Uterus (tissue), 3 donors: ENCODE measurements at regions not wholly inside any gene's neighbourhood (a gene's known extent, or its start where the extent isn't known, plus 50 kb on each side); places are given as distances from the start of the nearest gene placed in this dataset.

ENCODE experiments used
- DNase-seq, 2 donors: peaks; one replicate each; pipeline ENCODE4 v3.0.0-alpha.2; 2019 to 2020
- H3K27ac ChIP-seq, 2 donors: fragments of 200-600 bp; sonication (generic); 1 replicate in 1 of 2; 2 replicates in 1 of 2; pipeline ENCODE4 v1.5.1; 2016 to 2018
- H3K27me3 ChIP-seq, 2 donors: fragments of 200-600 bp; sonication (generic); one replicate each; pipeline ENCODE4 v1.5.1; 2018 to 2019; ENCODE audit warnings: control low read depth in 1 of 2
- H3K36me3 ChIP-seq, 2 donors: fragments of 200-600 bp; sonication (generic); one replicate each; pipeline ENCODE4 v1.5.1; 2019; ENCODE audit warnings: control low read depth in 1 of 2
- H3K4me1 ChIP-seq, 2 donors: fragments of 200-600 bp; sonication (generic); one replicate each; pipeline ENCODE4 v1.5.1; 2018 to 2019; ENCODE audit warnings: control low read depth in 1 of 2
- H3K4me3 ChIP-seq, 2 donors: fragments of 200-600 bp; sonication (generic); 1 replicate in 1 of 2; 2 replicates in 1 of 2; pipeline ENCODE4 v1.5.1; 2018 to 2019; ENCODE audit warnings: mild to moderate bottlenecking in 1 of 2
- H3K9me3 ChIP-seq, 2 donors: fragments of 200-600 bp; sonication (generic); one replicate each; pipeline ENCODE4 v1.5.1; 2019; ENCODE audit warnings: control low read depth in 1 of 2
- CTCF ChIP-seq, 4 experiments: fragments of 200-600 bp in 2 of 4; fragments of 450-650 bp in 2 of 4; sonication (generic) in 2 of 4; IDR thresholded peaks; one replicate each; pipeline ENCODE4 v1.5.1; 2016 to 2019; ENCODE audit warnings: antibody characterized with exemption in 4 of 4, mild to moderate bottlenecking in 2 of 4, moderate library complexity in 1 of 4
- POLR2A ChIP-seq, 2 donors: fragments of 450-650 bp; IDR thresholded peaks; one replicate each; pipeline ENCODE4 v1.6.1; 2016; ENCODE audit warnings: antibody characterized with exemption in 2 of 2, mild to moderate bottlenecking in 1 of 2, moderate library complexity in 1 of 2
- intact Hi-C: fragments of 100-400 bp; cut with DNase I; formaldehyde crosslinking; loops from one replicate; pipeline ENCODE4 v1.15.1; 2023; ENCODE audit warnings: low total_unique reads
- donor health status: DM: yes; HTN: yes; CAD: no.

GRCh38 chr4:180134091-180134866 is 2108.9 kb upstream of the TENM3 start:
- H3K4me3 ChIP-seq: no peak overlapping the region

GRCh38 chr4:180141734-180142133 is 2101.5 kb upstream of the TENM3 start:
- Histone ChIP-seq H3K4me3 (no peak overlapping the region), H3K36me3 (no peaks in the 10 kb centered on the region), H3K4me1 (no peaks in the 10 kb centered on the region), H3K27me3 (no peaks in the 10 kb centered on the region), H3K27ac (no peak overlapping the region), H3K9me3 (no peaks in the 10 kb centered on the region)
- intact Hi-C loops: no loop called here
- TF ChIP-seq CTCF (IDR thresholded peaks at IDR 0.05): no peak
- TF ChIP-seq POLR2A (IDR thresholded peaks at IDR 0.05): no peak
- DNase-seq: no peak

More at GRCh38 chr4:180134091-180134866, 2108.9 kb upstream of the TENM3 start:
- H3K36me3 ChIP-seq: no peaks in the 10 kb centered on the region
- no peak overlapping the region for H3K27ac ChIP-seq
- DNase-seq: no peak
- intact Hi-C loops: no loop called here
- H3K9me3 ChIP-seq: no peaks in the 10 kb centered on the region
- no peaks in the 10 kb centered on the region for H3K27me3 ChIP-seq
- no peak for TF ChIP-seq POLR2A (IDR thresholded peaks at IDR 0.05)
- no peaks in the 10 kb centered on the region for H3K4me1 ChIP-seq

GRCh38 chr4:180148737-180149136 is 2094.5 kb upstream of the TENM3 start:
- H3K4me3 ChIP-seq: no peak overlapping the region
- H3K4me1 ChIP-seq: no peaks in the 10 kb centered on the region
- H3K36me3 ChIP-seq: no peaks in the 10 kb centered on the region
- no peaks in the 10 kb centered on the region for H3K27me3 ChIP-seq
- TF ChIP-seq POLR2A (IDR thresholded peaks at IDR 0.05): no peak
- TF ChIP-seq CTCF (IDR thresholded peaks at IDR 0.05): no peak
- H3K27ac ChIP-seq: no peak overlapping the region
- no peak for DNase-seq
- intact Hi-C loops: no loop called here
- H3K9me3 ChIP-seq: no peaks in the 10 kb centered on the region

- Histone ChIP-seq H3K36me3 (no peaks in the 10 kb centered on the region), H3K27me3 (no peaks in the 10 kb centered on the region), H3K4me3 (no peak overlapping the region), H3K4me1 (no peaks in the 10 kb centered on the region), H3K27ac (no peak overlapping the region), H3K9me3 (no peaks in the 10 kb centered on the region)
- no peak for TF ChIP-seq POLR2A (IDR thresholded peaks at IDR 0.05)
- no peak for TF ChIP-seq CTCF (IDR thresholded peaks at IDR 0.05)
- DNase-seq: no peak
- intact Hi-C loops: no loop called here
Observed at GRCh38 chr4:180150818-180151217, 2092.4 kb upstream of the TENM3 start.

- no peak for TF ChIP-seq POLR2A (IDR thresholded peaks at IDR 0.05)
- TF ChIP-seq CTCF (IDR thresholded peaks at IDR 0.05): no peak
- no peak overlapping the region for H3K27ac ChIP-seq
- intact Hi-C loops: no loop called here
- H3K4me1 ChIP-seq: no peaks in the 10 kb centered on the region
- DNase-seq: no peak
- H3K27me3 ChIP-seq: no peaks in the 10 kb centered on the region
- H3K9me3 ChIP-seq: no peaks in the 10 kb centered on the region
- no peak overlapping the region for H3K4me3 ChIP-seq
- no peaks in the 10 kb centered on the region for H3K36me3 ChIP-seq
Observed at GRCh38 chr4:180152831-180153230, 2090.4 kb upstream of the TENM3 start.
